B cell (primary cell): ENCODE measurements at regions not wholly inside any gene's neighbourhood (a gene's known extent, or its start where the extent isn't known, plus 50 kb on each side); places are given as distances from the start of the nearest gene placed in this dataset.
A peak's percentile ranks its signal among the peaks of the same experiment; 100 is the strongest.

Experiments
- ATAC-seq: fragments of 200-7000 bp; cut with Tn5 transposase; one replicate; pipeline ENCODE4 v1.10.0; 2021; ENCODE audit warnings: low read depth, mild to moderate bottlenecking, moderate number of reproducible peaks, moderate library complexity
- CTCF ChIA-PET: fragments of 350-600 bp; sonication (Branson Sonifier 250); formaldehyde crosslinking; loops from one replicate; lab custom pipeline; 2021; ENCODE audit warnings: antibody characterized with exemption, inconsistent platforms; lab: Charles Lee
- POLR2A ChIA-PET: fragments of 350-600 bp; sonication (Branson Sonifier 250); formaldehyde crosslinking; loops from one replicate; lab custom pipeline; 2021; ENCODE audit warnings: antibody characterized with exemption; lab: Charles Lee
- DNase-seq: peaks from one replicate; pipeline ENCODE4 v3.0.0; 2013
- H2AFZ ChIP-seq: 2 replicates; pipeline ENCODE4 v1.6.1; 2012; ENCODE audit warnings: mild to moderate bottlenecking, low read depth, low read length; ENCODE audit not compliant: insufficient read depth, poor library complexity, severe bottlenecking
- H3K27ac ChIP-seq, 2 donors: 1 replicate in 1 of 2; 2 replicates in 1 of 2; pipeline ENCODE4 v1.5.1; 2012 to 2013; ENCODE audit warnings: low read length in 2 of 2, mild to moderate bottlenecking in 2 of 2, moderate library complexity in 1 of 2
- H3K27me3 ChIP-seq, 4 experiments: fragments of 200-600 bp in 1 of 4; sonication (generic) in 1 of 4; replicated peaks in 1 of 4; 1 replicate in 2 of 4; 2 replicates in 2 of 4; pipeline versions ENCODE4 v1.6.1 to v1.7.0; 2013 to 2016; ENCODE audit warnings: low read length in 3 of 4, mild to moderate bottlenecking in 2 of 4, mixed read lengths in 1 of 4, moderate library complexity in 1 of 4; ENCODE audit not compliant: insufficient read depth in 4 of 4, control insufficient read depth in 3 of 4; ENCODE audit errors: control extremely low read depth in 1 of 4
- H3K36me3 ChIP-seq, 2 experiments: replicated peaks in 1 of 2; 1 replicate in 1 of 2; 2 replicates in 1 of 2; pipeline versions ENCODE4 v1.6.1 to v1.7.1; 2013; ENCODE audit warnings: low read length in 1 of 2; ENCODE audit not compliant: insufficient read depth in 2 of 2, control insufficient read depth in 1 of 2; ENCODE audit errors: control extremely low read depth in 1 of 2, extremely low read depth in 1 of 2
- H3K4me1 ChIP-seq, 2 donors: fragments of 200-600 bp in 1 of 2; sonication (generic) in 1 of 2; 1 replicate in 1 of 2; 2 replicates in 1 of 2; pipeline versions ENCODE4 v1.5.1 to v1.6.1; 2013 to 2017; ENCODE audit warnings: low read length in 2 of 2; ENCODE audit not compliant: control insufficient read depth in 2 of 2, insufficient read depth in 2 of 2
- H3K4me2 ChIP-seq: replicated peaks from 2 replicates; pipeline ENCODE3; 2012; ENCODE audit warnings: mild to moderate bottlenecking, low read depth, low read length; ENCODE audit not compliant: poor library complexity, severe bottlenecking
- H3K4me3 ChIP-seq, 5 experiments: fragments of 200-600 bp in 1 of 5; sonication (generic) in 1 of 5; 1 replicate in 3 of 5; 2 replicates in 2 of 5; pipeline versions ENCODE4 v1.5.1 to v1.7.0; 2011 to 2016; ENCODE audit warnings: low read length in 4 of 5, mild to moderate bottlenecking in 4 of 5, low read depth in 2 of 5, control low read depth in 1 of 5, moderate library complexity in 1 of 5; ENCODE audit not compliant: insufficient read depth in 1 of 5; ENCODE audit errors: control extremely low read depth in 1 of 5, extremely low read depth in 1 of 5
- H3K79me2 ChIP-seq: fragments of 200-600 bp; sonication (generic); one replicate; pipeline ENCODE4 v1.6.0; 2016; ENCODE audit warnings: low read length; ENCODE audit not compliant: control insufficient read depth, insufficient read depth
- H3K9ac ChIP-seq: fragments of 200-600 bp; sonication (generic); 2 replicates; pipeline ENCODE4 v1.6.1; 2017; ENCODE audit warnings: mild to moderate bottlenecking, low read length, moderate library complexity
- H3K9me3 ChIP-seq, 3 donors: one replicate each; pipeline versions ENCODE4 v1.6.1 to v1.7.1; 2013; ENCODE audit warnings: low read length in 2 of 3; ENCODE audit not compliant: control insufficient read depth in 2 of 3, insufficient read depth in 1 of 3; ENCODE audit errors: control extremely low read depth in 1 of 3
- H4K20me1 ChIP-seq: 2 replicates; pipeline ENCODE4 v1.6.0; 2012; ENCODE audit warnings: mild to moderate bottlenecking, low read length; ENCODE audit not compliant: insufficient read depth, control insufficient read depth, poor library complexity, severe bottlenecking
- H3K27ac Mint-ChIP-seq: one replicate; pipeline ENCODE4 v1.8.0; 2021; ENCODE audit warnings: mixed read lengths
- H3K27me3 Mint-ChIP-seq: one replicate; pipeline ENCODE4 v1.8.0; 2021; ENCODE audit warnings: mixed read lengths
- H3K4me1 Mint-ChIP-seq: one replicate; pipeline ENCODE4 v1.8.0; 2021; ENCODE audit warnings: mixed read lengths
- H3K4me3 Mint-ChIP-seq: one replicate; pipeline ENCODE4 v1.8.0; 2021; ENCODE audit warnings: mixed read lengths
- H3K9me3 Mint-ChIP-seq: one replicate; pipeline ENCODE4 v1.8.0; 2022; ENCODE audit warnings: mixed read lengths; ENCODE audit not compliant: insufficient read depth
- EZH2 ChIP-seq: IDR thresholded peaks from 2 replicates; pipeline ENCODE4 v1.6.1; 2012; ENCODE audit warnings: borderline replicate concordance, low read depth, mild to moderate bottlenecking, moderate library complexity, low read length; ENCODE audit not compliant: insufficient read depth, poor library complexity, severe bottlenecking
- WGBS: methylation state at CpG from one replicate; pipeline ENCODE4 v1.1.5; 2013; ENCODE audit warnings: missing lambda C conversion rate; ENCODE audit not compliant: insufficient coverage; 5-methylcytosine and 5-hydroxymethylcytosine counted together
- intact Hi-C: fragments of 100-400 bp; cut with micrococcal nuclease; formaldehyde crosslinking; loops from one replicate; pipeline ENCODE4 v1.10.0; 2022
- TF ChIP-seq, protein P1 (sequence below): fragments of 200-600 bp; IDR thresholded peaks from one replicate; pipeline ENCODE4 v1.8.0; 2022; ENCODE audit warnings: antibody characterized with exemption, mild to moderate bottlenecking

DNA sequence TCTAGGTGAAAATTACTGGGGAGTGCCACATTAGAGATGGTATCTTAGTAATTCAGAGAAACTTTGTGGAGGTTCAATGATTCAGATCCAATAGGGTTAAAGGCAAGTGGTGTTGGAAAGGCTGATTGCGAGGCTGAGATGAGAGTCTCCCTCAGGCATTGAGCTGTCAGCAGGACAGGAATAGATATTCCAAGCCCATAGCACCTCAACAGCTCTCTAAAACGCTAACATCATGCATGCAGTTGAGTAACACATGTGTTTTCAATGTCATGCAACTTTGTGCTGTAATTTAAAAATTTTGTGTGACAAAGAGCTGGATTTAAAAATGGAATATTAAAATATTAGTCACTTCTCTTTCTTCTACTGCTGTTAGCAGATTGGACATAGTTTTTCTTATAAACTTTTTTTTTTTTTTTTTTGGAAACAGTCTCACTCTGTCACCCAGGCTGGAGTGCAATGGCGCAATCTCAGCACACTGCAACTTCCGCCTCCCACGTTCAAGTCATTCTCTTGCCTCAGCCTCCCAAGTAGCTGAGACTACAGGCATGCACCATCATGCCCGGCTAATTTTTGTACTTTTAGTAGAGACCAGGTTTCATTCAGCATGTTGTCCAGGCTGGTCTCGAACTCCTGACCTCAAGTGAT, 173.5 kb upstream of the C1QTNF7 start:
- 89% methylated on average over 5 of the region's 7 CpGs for WGBS
- H3K9me3 Mint-ChIP-seq = no peaks in the 10 kb centered on the region
- H3K4me1 ChIP-seq = peaks cover 14 to 17% of the 10 kb centered on the region in 2 donors
- no peak for TF ChIP-seq EZH2
- TF ChIP-seq, protein P1, sequence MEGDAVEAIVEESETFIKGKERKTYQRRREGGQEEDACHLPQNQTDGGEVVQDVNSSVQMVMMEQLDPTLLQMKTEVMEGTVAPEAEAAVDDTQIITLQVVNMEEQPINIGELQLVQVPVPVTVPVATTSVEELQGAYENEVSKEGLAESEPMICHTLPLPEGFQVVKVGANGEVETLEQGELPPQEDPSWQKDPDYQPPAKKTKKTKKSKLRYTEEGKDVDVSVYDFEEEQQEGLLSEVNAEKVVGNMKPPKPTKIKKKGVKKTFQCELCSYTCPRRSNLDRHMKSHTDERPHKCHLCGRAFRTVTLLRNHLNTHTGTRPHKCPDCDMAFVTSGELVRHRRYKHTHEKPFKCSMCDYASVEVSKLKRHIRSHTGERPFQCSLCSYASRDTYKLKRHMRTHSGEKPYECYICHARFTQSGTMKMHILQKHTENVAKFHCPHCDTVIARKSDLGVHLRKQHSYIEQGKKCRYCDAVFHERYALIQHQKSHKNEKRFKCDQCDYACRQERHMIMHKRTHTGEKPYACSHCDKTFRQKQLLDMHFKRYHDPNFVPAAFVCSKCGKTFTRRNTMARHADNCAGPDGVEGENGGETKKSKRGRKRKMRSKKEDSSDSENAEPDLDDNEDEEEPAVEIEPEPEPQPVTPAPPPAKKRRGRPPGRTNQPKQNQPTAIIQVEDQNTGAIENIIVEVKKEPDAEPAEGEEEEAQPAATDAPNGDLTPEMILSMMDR = no peak
- no peaks in the 10 kb centered on the region for H3K79me2 ChIP-seq
- no peak overlapping the region for H3K4me3 Mint-ChIP-seq
- CTCF ChIA-PET = interaction anchor here (0.8 to 1.9 kb wide), 4 partner anchors 13 to 203 kb away, joined by 3 to 5 read pairs (median 4); no protein-coding TSS in a partner anchor
- POLR2A ChIA-PET = no interaction called here
- intact Hi-C loops = no loop called here
- no peaks in the 10 kb centered on the region for H3K9me3 ChIP-seq
- no peak overlapping the region for H3K4me3 ChIP-seq
- no peak overlapping the region for H3K27ac Mint-ChIP-seq
- H3K36me3 ChIP-seq = no peaks in the 10 kb centered on the region
- H3K4me2 ChIP-seq = no peak overlapping the region
- peaks cover 3% of the 10 kb centered on the region for H3K27me3 Mint-ChIP-seq
- H2AFZ ChIP-seq = peak overlapping the region; percentile 36
- no peak overlapping the region for H3K27ac ChIP-seq
- no peaks in the 10 kb centered on the region for H4K20me1 ChIP-seq
- no peak overlapping the region for H3K9ac ChIP-seq
- peaks cover 16% of the 10 kb centered on the region for H3K4me1 Mint-ChIP-seq
- ATAC-seq = no peak
- DNase-seq = no peak
- H3K27me3 ChIP-seq = no peaks in the 10 kb centered on the region

DNA sequence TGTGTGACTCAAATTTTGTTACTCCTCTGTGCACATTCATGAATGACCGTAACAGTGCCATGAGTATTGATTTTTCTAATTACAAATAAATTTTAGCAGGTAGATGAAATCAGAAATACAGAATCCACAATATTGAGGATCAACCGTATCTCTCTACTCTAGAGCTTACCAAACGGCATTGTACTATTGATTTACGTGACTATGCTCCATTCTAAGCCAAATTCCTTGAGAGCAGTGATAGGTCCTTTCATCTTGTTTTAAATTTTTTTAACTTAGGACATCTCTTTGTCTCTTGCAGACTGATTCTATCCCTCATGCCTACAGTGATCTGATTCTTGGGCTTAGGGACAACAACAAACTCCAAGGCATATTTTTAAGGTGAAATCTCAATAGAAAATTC, 172.3 kb upstream of the C1QTNF7 start:
- H3K4me2 ChIP-seq = no peak overlapping the region
- TF ChIP-seq EZH2 = no peak
- TF ChIP-seq, protein P1 = no peak
- H3K27me3 ChIP-seq = no peaks in the 10 kb centered on the region
- H3K4me3 ChIP-seq = no peak overlapping the region
- Mint-ChIP-seq H3K27me3 (peaks cover 3% of the 10 kb centered on the region), H3K4me1 (peaks cover 16% of the 10 kb centered on the region), H3K27ac (no peak overlapping the region), H3K9me3 (no peaks in the 10 kb centered on the region), H3K4me3 (no peak overlapping the region)
- H3K27ac ChIP-seq = no peak overlapping the region
- no peaks in the 10 kb centered on the region for H3K9me3 ChIP-seq
- intact Hi-C loops = no loop called here
- peaks cover 14 to 17% of the 10 kb centered on the region in 2 donors for H3K4me1 ChIP-seq
- ChIA-PET CTCF (no interaction called here), POLR2A (no interaction called here)
- no peak overlapping the region for H2AFZ ChIP-seq
- H3K79me2 ChIP-seq = no peaks in the 10 kb centered on the region
- no peaks in the 10 kb centered on the region for H4K20me1 ChIP-seq
- no peak overlapping the region for H3K9ac ChIP-seq
- no CpG with 5 or more reads among the region's 4 CpGs for WGBS
- no peak for DNase-seq
- ATAC-seq = no peak
- H3K36me3 ChIP-seq = no peaks in the 10 kb centered on the region
